ENCODE measurements at regions not wholly inside any gene's neighbourhood (a gene's known extent, or its start where the extent isn't known, plus 50 kb on each side); places are given as distances from the start of the nearest gene placed in this dataset.
"Not testable (repeated sequence)": the region's sequence is repeated elsewhere in the genome, so short reads cannot be mapped to it uniquely, and the experiment has no call there.

- no peak for DNase-seq
Observed at GRCh38 chr14:88985654-88986053, 161.2 kb downstream of the TTC8 start.

GRCh38 chr14:88986146-88986841, 161.8 kb downstream of the TTC8 start:
- no peak for DNase-seq

- DNase-seq = not testable (repeated sequence)
Observed at GRCh38 chr14:88986908-88987307, 162.5 kb downstream of the TTC8 start.

- no peak for DNase-seq
Observed at GRCh38 chr14:88987516-88987915, 163.1 kb downstream of the TTC8 start.

- no peak for DNase-seq
Observed at GRCh38 chr14:88989911-88990310, 165.5 kb downstream of the TTC8 start.

- DNase-seq = no peak
Observed at GRCh38 chr14:88990856-88991255, 166.4 kb downstream of the TTC8 start.

GRCh38 chr14:88992011-88992410, 167.6 kb downstream of the TTC8 start:
- no peak for DNase-seq

- no peak for DNase-seq
Observed at GRCh38 chr14:88993946-88994345, 169.5 kb downstream of the TTC8 start.

- no peak for DNase-seq
Observed at GRCh38 chr14:88995437-88996198, 171.2 kb downstream of the TTC8 start.

GRCh38 chr14:88998027-88998426, 173.6 kb downstream of the TTC8 start:
- DNase-seq = no peak

- DNase-seq = no peak
Observed at GRCh38 chr14:88999137-88999536, 174.7 kb downstream of the TTC8 start.

GRCh38 chr14:89000007-89000942, 175.8 kb downstream of the TTC8 start:
- no peak for DNase-seq

- no peak for DNase-seq
Observed at GRCh38 chr14:89004166-89004565, 179.7 kb downstream of the TTC8 start.

- DNase-seq = no peak
Observed at GRCh38 chr14:89007906-89008305, 183.5 kb downstream of the TTC8 start.

GRCh38 chr14:89011355-89012281, 187.2 kb downstream of the TTC8 start:
- DNase-seq = no peak

- DNase-seq = no peak
Observed at GRCh38 chr14:89012282-89013097, 188.0 kb downstream of the TTC8 start.

GRCh38 chr14:89013098-89013504, 188.7 kb downstream of the TTC8 start:
- DNase-seq = no peak

- DNase-seq = no peak
Observed at GRCh38 chr14:89013698-89014568, 189.5 kb downstream of the TTC8 start.

- no peak for DNase-seq
Observed at GRCh38 chr14:89014569-89014850, 190.1 kb downstream of the TTC8 start.

GRCh38 chr14:89015016-89015415, 190.6 kb downstream of the TTC8 start:
- no peak for DNase-seq

Measured in hippocampal formation (tissue), 2 donors.